Esophagus squamous epithelium (tissue), 4 donors: ENCODE measurements at regions not wholly inside any gene's neighbourhood (a gene's known extent, or its start where the extent isn't known, plus 50 kb on each side); places are given as distances from the start of the nearest gene placed in this dataset.

Experiments used
- POLR2A ChIP-seq, 4 donors: fragments of 450-650 bp; IDR thresholded peaks; one replicate each; pipeline ENCODE4 v1.6.1; 2017; ENCODE audit warnings: antibody characterized with exemption in 4 of 4, mild to moderate bottlenecking in 4 of 4, moderate library complexity in 3 of 4
- TF ChIP-seq, protein P1 (sequence below), 6 experiments: fragments of 450-650 bp in 4 of 6; fragments of 200-600 bp in 2 of 6; sonication (generic) in 2 of 6; IDR thresholded peaks; one replicate each; pipeline ENCODE4 v1.5.1; 2016 to 2019; ENCODE audit warnings: antibody characterized with exemption in 6 of 6, mild to moderate bottlenecking in 4 of 6, moderate library complexity in 4 of 6

DNA sequence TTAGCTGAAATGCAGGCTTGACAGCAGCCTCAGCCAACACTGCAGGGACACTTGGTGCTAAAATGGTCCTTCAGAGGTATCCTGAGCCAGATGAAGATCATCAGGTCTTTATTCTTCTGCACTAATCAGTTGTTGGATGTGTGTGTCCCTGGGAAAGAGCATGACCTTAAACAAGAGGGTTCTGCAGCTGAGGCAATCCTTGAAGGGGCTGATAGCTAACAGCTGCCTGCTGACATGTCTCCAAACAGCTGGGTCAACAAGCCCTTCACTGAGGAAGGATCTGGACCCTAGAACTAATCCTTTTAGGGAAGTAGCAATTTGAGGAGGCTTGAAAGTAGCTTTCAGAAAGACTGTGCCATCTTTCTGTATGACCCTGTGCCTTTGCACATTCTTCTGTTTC, 376.3 kb upstream of the ACTBL2 start:
- TF ChIP-seq, protein P1, sequence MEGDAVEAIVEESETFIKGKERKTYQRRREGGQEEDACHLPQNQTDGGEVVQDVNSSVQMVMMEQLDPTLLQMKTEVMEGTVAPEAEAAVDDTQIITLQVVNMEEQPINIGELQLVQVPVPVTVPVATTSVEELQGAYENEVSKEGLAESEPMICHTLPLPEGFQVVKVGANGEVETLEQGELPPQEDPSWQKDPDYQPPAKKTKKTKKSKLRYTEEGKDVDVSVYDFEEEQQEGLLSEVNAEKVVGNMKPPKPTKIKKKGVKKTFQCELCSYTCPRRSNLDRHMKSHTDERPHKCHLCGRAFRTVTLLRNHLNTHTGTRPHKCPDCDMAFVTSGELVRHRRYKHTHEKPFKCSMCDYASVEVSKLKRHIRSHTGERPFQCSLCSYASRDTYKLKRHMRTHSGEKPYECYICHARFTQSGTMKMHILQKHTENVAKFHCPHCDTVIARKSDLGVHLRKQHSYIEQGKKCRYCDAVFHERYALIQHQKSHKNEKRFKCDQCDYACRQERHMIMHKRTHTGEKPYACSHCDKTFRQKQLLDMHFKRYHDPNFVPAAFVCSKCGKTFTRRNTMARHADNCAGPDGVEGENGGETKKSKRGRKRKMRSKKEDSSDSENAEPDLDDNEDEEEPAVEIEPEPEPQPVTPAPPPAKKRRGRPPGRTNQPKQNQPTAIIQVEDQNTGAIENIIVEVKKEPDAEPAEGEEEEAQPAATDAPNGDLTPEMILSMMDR (IDR thresholded peaks at IDR 0.05): no peak
- no peak for TF ChIP-seq POLR2A (IDR thresholded peaks at IDR 0.05)
